ENCODE measurements at regions not wholly inside any gene's neighbourhood (a gene's known extent, or its start where the extent isn't known, plus 50 kb on each side); places are given as distances from the start of the nearest gene placed in this dataset.

- TF ChIP-seq POLR2AphosphoS5 (IDR thresholded peaks at IDR 0.05; ENCODE audit: low read depth, low read length), result no peak
- no peak for TF ChIP-seq TAF1 (IDR thresholded peaks at IDR 0.05; ENCODE audit: borderline replicate concordance, insufficient read depth, low read length)
- no peak for TF ChIP-seq REST (IDR thresholded peaks at IDR 0.05; ENCODE audit: insufficient read depth in 1 of 2, low read depth in 2 of 2, low read length in 2 of 2)
- no peak for TF ChIP-seq FOXP2 (optimal IDR thresholded peaks at IDR 0.05; ENCODE audit: borderline replicate concordance, extremely low read depth, extremely low read length, insufficient read depth)
Observed at GRCh38 chr19:46946611-46947238, 72.9 kb upstream of the NPAS1 start.
